GM21825 (cell line): ENCODE measurements at regions not wholly inside any gene's neighbourhood (a gene's known extent, or its start where the extent isn't known, plus 50 kb on each side); places are given as distances from the start of the nearest gene placed in this dataset.
"Not testable (repeated sequence)": the region's sequence is repeated elsewhere in the genome, so short reads cannot be mapped to it uniquely, and the experiment has no call there.

Source experiments
- ATAC-seq: cut with Tn5 transposase; IDR thresholded peaks from one replicate; pipeline ENCODE4 v1.9.1; 2021; ENCODE audit warnings: mild to moderate bottlenecking, moderate library complexity; ENCODE audit not compliant: unreplicated experiment

DNA sequence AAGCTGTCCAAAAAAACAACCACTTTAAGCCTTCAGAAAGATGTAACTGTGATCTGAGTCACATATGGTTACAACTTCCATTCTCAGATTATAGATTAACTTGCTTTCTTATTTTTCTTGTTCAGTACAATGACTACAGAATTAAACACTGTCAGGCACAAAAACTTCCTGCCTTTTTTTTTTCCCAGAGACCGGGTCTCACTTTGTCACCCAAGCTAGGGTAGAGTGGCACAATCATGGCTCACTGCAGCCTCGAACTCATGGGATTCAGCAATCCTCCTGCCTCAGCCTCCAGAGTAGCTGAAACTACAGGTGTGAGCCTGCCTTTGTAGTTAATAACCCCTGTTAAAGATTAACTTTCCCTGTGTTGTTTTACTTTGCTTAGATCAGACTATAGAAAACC lies 163.2 kb downstream of the AVL9 start:
- peak; percentile 73 for ATAC-seq

DNA sequence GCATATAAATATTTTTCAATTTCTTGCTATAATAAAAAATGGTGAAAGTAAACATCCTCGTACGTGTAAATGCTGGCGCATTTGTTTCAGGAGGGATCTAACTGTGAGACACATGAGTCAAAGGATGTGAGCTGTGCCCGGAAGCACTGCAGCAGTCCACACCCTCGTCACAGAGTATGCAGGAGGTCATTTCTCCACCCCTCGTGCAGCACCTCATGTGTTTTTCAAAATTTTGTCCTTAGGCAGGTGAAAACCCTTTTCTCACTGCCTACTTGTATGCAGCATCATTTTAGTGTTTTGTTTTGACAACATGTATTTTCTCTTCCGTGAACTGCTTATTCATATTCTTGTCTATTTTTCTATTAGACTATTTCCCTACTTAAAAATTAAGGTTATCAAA lies 162.7 kb downstream of the AVL9 start:
- ATAC-seq = peak; percentile 35

DNA sequence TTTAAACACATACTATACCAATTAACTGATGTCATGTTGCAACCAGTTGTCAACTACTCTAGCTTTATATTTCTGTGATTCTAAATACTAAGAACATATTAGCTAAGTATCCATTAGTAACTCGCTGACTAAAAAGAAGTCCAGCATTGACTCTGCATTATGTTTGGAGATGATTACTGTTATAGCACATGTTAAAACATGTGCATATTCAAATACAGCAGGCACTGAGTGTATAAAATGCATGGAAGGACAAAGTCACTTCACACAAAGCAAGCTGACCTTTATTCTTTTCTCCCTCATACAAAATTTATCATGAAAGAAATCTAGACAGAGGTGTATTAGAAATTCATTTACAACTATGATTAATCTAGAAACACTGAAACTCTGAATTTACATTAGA lies 159.3 kb downstream of the AVL9 start:
- not testable (repeated sequence) for ATAC-seq

DNA sequence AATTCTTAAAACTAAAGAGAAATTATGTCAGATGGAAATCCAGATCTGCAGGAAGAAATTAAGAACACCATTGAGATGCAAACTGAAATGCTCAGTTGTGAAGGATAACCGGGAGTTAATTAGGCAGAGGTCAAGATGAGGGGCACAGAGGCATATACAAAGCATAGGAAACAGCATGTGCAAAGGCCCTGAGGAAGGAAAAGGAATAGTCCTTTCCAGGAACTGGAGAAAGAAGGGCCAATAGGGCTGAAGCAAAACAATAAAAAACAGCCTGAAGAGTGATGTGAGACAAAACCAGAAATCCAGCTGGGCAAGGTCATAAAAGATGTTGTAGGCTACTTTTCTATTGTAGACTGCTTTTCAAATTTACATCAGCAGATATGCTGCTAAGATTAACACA lies 155.1 kb downstream of the AVL9 start:
- ATAC-seq = not testable (repeated sequence)

DNA sequence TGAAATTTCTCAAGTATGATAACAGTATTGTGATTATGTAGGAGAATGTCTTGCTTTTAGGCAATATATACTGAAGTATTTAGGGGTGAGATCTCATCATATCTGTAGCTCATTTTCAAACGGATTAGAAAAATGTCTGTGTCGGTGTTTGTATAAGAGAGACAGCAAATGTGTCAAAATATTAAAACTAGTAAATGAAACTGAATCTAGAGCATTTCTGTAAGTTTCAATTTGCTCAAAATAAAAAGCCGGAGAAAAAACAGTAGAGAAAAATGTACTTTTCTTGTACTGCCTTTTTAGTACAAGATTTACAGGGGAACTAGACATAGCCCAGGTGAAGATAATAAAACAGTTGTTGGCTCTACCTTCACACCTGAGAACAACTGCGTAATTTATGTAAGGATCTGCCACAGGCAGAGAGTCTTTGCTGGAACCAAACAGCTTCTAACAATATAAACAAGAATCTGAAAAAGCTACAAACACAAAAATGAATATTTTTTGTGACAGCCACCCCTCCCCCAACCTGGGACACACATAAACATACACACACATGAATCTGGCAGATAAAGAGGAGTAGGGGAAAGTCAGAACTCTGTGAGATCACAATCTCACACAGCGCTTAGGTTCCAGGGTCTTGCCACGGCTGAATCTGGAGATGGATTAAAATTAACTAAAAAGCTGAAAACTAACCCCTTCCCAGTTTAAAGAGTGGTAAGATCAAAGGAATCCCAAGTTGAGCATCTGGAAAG lies 153.3 kb downstream of the AVL9 start:
- no peak for ATAC-seq

DNA sequence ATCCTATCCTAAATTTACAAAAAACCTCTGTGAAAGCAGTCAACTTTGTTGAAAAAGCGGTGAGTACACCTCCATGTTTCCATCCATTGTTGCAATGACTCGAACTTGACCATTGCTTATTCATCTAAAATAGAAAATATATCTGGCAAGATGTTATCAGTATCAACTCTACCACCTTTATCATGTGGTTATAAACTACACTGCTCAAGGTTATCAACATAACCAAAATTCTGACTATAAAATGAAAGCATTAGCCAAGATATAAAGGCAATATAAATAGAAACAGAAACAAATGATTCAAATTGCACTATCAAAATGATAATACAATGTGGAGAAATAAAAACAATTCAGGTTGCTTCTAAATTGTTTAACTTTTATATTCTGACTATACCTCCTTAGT lies 150.0 kb downstream of the AVL9 start:
- not testable (repeated sequence) for ATAC-seq

DNA sequence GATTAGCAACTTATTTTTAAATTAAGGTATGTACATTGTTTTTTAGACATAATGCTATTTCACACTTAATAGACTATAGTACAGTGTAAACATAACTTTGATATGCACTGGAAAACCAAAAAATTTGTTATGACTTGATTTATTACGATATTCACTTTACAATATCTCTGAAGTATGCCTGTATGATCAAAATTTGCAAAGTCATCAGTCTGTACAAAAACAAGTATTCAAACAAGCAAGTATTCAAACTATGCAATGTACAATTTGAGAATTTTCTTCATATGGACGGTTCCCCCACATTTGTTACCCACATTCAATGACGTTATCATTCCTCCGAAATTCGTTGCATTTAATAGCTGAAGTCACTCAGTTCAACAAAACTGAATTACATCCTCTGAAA lies 147.9 kb downstream of the AVL9 start:
- ATAC-seq = no peak

DNA sequence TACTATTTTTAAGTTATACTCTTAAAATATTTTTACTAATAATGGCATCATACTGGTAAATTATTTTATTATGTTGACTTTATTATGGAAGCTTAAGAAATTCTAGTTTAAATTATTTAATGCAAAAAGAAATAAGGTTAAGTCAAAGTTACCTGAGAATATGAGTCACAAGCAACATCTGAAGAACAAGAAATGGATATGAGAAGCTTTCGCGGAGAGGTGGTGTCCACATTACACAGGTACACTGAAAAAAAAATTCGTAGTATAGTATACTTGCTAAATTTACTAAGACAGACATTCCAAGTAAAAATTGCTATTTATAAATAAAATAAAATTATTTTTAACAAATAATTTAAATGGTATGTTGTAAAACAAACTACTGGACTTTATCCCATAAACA lies 143.8 kb downstream of the AVL9 start:
- ATAC-seq = peak; percentile 30

DNA sequence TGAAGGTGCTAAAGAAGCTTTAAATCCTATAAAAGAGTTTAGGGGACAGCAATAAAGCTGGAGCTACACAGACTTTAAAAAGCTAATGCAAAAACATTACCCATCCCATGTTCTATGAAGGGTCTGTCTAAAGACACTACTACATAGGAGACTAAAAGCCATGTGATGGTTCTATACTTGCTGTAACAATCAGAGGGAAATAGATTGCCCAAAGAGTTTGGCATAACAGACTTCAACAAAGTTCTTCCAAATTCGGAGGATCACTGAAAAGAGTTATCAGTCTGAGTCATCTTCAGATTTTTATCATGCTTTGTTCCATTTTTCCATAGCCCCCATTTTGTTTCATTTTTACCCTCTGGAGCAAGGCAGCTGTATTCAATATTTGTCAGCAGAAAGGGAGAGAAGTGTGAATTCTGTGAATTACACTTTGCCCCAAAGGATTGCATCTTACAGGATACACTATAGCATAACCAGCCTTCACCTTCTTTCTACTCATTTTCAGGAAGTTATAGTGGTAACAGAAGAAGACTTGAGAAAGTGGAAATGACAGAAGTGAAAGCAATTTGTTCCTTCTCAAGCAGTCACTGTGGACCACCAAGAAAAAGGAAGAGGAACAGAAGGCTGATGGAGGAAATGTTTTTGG lies 143.3 kb downstream of the AVL9 start:
- ATAC-seq = peak; percentile 87
